Left hindlimb (tissue), 1 donor: ENCODE measurements at regions not wholly inside any gene's neighbourhood (a gene's known extent, or its start where the extent isn't known, plus 50 kb on each side); places are given as distances from the start of the nearest gene placed in this dataset.
"Not testable (repeated sequence)": the region's sequence is repeated elsewhere in the genome, so short reads cannot be mapped to it uniquely, and the experiment has no call there.

Source experiments
- DNase-seq: peaks from one replicate; pipeline ENCODE4 v3.0.0-alpha.2; 2018

DNA sequence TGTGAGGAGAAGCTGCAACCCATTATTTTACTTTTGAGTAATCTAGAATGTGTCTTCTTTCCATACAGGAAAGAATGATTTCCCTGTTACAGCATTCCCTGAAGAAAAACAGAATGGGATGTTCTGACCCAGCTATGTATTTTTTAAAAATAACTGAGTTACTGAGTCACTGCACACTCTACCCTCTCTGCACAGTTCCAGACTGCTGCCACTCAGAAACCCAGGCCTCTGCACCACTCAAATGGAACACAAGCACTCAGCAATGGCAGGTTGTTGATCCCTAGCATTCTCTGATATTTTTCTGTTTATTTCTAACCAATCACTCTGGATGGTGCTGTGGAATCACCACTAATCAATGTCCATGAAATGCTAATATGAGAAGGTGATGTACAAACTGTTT lies 1300.0 kb upstream of the FAM98A start:
- DNase-seq, result no peak

DNA sequence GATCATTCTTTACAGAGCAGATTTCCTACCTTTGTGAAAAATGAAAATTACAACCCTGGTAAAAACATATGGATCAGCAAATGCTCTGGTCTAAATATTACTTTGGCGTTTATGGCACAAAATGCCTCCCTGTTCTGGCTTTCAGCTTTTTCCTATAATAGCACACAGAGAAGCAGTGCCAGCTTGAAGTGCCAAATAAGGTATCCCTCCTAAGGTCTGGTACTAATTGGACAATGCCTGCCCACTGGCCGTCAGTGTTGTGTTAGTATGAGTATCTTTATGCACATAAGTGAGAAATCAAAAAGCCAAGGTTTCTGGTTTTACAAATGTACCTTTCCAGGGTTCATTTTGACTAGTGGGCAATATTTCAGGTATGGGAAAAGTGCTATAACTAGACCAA lies 1293.7 kb upstream of the FAM98A start:
- no peak for DNase-seq

DNA sequence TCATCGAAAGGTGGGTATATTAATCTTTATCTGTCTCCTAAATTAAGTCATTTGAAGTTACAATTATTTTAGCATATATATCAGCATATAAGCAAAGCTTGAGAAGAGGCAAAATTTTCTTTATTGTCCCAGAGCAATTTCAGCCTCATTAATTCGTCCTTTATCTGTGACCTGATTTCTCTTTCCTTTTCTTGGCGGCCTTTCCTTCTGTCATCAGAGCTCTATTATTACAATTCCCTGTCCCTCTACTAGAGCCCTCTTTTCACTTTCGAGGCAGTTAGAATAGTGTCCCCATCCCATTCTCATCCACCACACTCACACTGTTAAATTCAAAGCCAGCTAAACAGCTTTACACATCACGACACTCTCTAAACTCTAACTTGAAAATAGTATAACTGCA lies 1293.2 kb upstream of the FAM98A start:
- no peak for DNase-seq

DNA sequence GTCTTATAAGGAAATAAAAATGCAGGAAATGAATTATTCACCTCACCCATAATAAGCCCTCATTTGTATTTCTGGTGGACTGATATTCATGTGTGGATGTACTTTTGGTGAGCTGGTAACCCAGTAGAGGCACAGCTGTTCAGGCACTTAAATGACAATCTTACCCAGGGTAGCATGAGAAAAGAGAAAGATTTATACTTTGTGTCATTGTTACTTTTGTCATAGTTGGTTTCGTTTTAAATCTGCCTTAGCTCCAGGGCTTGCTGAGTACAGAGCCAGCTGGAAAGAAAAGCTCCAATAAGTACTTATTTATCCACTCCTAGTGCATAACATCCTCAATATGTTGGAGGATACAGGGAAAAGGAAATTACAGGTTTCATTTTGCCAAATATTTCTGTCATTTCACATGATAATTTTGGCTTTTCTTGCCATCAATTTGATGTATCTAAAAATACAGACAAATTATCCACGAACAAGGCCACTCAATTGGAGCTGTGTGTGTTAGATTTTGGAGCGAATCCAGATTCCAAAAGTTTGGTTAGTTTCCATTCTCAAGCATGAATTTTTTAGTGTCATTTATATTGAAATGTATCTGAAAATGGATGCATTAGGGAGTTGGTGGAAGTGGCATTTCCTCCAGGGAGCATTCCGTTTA lies 1276.1 kb upstream of the FAM98A start:
- no peak for DNase-seq

DNA sequence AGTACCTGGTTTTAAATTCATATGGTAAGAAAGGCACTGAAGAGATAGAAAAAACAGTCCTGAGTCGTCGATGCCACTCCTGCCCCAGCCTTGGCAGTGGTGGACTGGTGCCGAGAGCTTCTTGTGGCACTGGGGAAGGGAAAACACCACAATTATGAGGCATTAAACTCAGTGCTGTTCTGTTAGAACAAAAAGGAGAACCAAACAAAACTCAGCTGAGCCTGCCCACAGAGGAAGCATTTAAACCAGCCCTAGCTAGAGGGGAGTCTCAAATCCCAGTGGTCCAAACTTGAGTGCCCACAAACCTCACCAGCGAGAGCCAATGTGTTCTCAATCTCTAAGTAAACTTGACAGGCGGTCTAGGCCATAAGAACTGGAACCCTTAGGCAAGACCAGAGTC lies 1254.5 kb upstream of the FAM98A start:
- DNase-seq, result no peak

DNA sequence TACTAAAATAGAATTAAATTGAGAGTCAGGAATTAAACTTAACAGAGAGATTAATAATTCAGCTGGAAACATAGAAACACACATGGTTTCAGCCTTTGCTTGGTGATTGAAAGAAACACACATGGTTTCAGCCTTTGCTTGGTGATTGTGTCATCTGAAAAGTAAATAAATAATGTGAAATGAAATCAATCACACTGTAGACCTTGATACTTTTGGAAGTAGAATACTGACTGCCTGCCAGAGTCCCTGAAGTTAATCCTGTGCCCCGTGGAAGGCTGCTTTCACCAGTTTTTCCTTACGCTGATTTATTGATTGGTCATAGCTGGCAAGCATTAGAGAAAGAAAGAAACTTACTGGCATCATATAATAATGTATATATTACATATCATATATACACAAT lies 1252.7 kb upstream of the FAM98A start:
- no peak for DNase-seq

DNA sequence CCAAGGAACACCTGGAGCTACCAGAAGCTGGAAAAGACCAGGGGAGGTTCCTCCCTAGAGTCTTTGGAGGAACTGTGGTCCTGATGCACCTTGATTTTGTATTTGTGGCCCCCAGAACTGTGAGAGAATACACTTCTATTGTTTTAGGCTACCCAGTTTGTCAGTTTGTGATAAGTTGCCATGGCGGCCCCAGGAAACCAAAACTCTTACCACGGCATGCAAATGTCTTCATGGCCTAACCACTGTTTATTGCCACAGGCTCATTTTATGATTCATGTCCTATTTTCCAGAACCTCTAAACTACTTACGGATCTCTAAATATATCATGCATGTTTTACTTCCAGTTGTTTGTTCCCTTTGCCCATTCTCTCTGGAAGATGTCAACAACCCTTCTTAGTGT lies 1250.7 kb upstream of the FAM98A start:
- DNase-seq, result no peak

DNA sequence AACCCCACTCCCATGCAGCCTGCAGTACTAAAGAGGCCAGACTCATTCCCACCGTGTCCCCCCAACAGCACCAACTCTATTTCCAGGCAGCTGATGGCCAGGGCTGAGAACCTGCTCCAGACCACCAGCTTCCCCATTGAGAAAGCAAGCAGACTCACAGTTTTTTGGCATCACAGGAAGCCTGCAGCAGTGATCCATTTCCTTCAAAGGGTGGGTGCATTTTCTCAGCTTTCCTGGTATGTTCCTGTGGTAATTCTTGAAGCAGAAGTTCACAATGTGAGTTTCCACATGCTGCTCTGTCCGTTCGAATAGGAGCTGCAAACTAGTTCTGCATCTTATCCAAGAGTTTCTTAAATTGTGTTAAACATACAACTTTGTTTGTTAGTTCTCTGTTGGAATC lies 1249.6 kb upstream of the FAM98A start:
- no peak for DNase-seq

DNA sequence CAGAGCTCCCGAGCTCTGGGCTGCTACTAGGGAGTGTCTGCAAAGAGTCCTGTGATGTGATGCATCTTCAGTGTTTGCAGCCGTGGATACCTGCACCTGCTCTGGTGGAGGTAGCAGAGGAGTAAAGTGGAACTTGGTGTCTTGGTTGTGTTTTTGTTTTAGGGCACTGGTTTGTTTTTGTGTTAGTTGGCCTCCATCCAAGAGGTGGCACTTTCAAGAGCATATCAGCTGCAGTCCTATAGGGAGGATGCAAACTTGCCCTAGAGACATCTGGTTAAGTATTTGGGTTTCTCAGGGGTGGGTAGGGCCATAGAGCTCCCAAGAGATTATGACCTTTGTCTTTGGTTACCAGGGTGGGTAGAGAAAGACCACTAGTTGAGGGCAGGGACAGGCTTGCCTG lies 1249.0 kb upstream of the FAM98A start:
- DNase-seq, result no peak

DNA sequence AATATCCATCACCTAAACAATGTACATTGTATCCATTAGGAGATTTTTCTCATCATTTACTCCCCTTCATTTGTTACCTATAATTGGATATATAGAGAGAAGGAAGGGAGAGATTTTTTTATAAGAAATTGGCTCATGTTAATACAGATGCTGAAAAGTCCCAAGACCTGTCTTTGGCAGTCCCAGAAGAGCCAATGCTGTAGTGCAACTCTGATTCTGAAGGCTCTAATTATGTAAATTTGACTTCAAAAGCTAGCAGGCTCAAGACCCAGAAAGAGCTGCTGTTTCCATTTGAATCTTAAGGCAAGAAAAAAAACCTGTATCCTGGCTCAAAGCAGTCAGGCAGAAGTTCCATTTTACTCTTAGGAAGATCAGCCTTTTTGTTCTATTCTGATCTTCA lies 1245.5 kb upstream of the FAM98A start:
- DNase-seq, result no peak

DNA sequence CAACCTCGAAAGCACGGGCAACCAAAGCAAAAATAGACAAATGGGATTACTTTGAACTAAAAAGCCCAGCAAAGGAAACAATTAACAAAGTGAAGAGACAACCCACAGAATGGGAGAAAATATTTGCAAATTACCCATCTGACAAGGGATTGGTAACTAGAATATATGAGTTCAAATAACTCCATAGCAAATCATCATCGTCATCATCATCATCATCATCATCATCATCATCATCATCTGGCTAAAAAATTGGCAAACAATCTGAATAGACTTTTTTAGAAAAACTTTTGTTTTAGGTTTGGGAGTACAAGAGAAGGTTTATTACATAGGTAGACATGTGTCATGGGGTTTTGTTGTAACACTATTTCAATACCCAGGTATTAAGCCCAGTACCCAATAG lies 1239.3 kb upstream of the FAM98A start:
- no peak for DNase-seq

DNA sequence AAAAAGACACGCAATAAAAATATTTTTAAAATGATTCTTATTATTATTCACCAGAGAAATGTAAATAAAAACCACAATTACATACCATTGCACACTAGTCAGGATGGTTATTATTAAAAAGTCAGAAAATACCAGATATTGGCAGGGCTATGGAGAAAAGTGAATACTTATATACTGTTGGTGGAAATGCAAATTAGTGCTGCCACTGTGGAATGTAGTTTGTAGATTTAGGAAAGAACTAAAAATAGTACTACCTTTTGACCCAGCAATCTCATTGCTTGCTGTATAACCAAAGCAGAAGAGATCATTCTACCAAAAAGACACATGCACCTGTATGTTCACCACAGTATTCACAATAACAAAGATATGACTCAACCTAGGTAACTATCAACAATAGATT lies 1237.3 kb upstream of the FAM98A start:
- DNase-seq, result no peak

DNA sequence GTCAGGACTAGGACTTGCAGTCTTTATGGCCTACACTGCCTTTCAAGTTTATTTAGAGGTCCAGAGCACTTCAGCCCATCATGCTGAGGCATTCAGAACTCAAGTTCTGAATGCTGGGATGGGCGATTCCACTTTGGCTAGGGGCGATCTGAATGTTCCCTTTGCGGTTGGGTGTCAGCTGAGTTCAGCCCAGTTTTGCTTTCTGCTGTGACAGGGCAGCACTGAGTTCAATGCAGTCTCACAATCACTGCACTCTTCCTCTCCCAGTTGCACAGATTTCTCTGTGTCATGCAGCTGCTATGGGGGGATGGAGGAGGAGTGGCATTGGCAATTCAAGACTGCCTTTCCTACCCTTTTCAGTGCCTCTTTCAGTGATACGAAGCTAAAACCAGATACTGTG lies 1232.0 kb upstream of the FAM98A start:
- no peak for DNase-seq

DNA sequence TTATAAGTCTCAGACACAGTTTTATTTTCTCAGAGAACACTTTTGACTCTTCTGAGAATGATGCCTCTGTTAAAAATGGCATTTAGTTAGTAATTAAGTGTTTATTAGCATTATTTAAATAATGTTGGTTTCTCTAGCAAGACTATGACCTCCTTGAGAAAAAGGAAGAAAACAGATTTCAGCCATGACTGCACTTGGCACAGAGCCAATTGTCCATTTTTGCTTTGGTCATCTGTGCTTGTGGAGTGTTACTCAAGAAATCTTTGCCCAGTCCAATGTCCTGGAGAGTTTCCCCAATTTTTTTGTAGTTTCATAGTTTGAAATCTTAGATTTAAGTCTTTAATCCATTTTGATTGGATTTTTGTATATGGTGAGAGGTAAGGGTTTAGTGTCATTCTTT lies 1229.4 kb upstream of the FAM98A start:
- DNase-seq, result no peak

DNA sequence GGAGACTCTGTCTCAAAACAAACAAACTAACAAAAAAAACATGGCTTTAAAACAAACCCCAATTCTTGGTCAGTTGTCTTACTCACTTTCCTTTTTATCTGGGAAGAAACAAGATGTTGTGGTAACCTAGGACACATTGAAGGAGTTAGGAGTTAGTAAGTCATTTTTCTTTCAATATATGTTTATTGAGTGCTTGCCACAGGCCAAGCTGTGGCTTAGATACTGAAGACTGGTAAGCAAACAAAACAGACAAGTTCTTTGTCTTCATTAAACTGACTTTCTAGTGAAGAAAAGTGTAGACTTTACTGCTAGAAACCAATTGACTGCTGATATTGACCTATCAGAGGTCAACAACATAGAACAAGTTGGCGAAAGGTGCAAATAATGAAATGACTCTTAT lies 1228.3 kb upstream of the FAM98A start:
- no peak for DNase-seq

DNA sequence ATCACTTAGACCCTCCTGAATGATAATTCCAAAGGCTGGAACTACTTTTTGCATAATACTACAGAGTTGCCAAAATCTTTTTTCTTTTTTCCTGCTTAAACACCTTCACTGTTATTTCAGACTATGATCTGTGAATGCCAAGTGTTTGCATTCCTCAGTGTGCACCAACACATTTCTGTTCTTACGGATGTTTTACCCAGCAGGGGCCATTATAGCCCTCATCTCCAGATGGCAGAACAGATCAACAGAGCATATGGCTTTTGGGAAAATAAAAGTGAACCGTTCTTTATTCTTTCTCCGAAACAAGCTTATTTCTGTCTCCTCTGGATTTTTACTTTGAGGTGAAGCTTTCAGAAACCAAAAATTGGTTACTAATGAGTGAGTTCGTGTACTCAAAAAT lies 1226.6 kb upstream of the FAM98A start:
- no peak for DNase-seq

DNA sequence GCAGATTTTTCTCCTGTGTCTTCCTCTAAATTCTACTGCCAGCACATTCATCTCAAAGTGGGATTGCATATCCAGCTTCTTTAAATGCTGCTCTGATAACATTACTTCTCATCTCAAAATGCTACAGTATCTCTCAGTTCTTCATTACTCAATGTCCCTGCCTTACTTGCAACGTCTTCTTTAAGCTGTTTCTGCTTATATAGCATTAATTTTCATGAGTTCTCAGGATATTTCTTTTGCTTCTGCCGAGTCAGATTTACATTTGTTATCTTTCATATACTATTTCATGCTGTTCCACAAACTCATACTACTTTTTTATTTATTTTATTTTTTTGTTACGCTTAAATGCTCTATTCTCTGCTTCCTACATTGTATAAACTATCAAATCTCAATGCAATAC lies 1223.5 kb upstream of the FAM98A start:
- DNase-seq, result no peak

DNA sequence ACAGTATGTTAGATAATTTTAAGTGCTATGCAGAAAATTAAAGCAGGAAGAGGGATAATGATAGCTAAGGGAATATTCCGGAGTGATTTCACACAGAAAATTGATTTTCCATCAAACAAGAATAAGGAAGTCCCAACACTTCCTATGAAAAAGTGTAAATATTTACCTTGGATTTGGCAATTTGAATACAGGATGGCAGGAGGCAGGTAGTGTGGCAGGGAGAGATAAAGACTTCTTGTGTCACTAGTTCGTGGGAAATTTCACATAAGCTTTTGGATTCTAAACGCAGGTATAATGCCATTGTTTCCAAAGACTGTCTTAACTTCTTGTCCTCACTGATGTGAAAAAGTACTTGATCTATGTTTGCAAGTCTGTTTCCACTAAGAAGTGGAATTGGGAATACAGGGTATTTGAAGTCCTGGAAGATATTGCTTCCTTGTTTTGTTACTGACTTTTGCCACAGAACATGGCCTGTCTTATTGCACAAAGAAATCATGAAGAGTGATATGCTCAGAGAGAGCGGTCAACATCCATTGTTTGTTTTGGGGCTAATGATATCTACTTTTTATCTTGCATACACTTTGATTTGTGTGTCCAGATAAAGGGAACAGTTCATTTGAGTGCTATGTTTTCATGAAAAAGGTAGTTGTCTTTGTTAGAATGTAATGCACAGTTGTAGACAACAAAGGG lies 1216.1 kb upstream of the FAM98A start:
- DNase-seq, result no peak

DNA sequence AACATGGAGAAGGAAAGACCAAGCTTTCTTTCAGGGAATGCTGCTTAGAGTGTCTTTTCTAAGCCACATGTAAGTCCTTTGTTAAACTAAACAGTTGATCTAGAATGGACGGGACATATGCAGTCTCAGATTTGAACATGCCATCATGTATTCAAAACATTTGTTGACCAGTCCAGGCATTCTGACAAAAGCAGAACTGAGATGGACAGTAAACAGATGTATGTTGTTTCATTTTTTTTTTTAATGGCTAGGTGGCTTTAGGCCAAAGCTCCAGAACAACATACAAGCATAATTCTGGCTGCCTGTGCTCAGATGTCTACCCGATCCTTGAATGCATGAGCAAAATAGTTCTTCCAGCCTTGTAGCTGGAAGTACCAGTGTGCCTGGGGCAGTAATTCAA lies 1211.4 kb upstream of the FAM98A start:
- no peak for DNase-seq

DNA sequence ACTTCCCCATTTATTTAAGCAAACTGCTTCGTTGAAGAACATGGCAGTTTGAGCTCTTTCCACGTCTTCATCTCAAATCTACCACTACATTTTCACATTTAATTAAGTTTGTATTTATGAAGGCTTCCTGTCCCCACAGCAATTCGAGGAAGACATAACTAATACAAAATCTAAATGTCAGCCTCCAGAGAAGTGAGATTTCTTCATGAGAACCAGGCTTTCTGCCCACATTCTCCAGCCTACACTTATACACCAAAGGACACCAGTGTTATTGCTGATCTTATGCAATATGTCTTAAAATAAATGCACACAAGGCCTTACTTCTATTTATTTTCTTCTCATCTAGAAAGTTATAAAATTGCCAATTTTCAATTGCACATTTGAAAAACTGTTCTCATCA lies 1209.3 kb upstream of the FAM98A start:
- no peak for DNase-seq

DNA sequence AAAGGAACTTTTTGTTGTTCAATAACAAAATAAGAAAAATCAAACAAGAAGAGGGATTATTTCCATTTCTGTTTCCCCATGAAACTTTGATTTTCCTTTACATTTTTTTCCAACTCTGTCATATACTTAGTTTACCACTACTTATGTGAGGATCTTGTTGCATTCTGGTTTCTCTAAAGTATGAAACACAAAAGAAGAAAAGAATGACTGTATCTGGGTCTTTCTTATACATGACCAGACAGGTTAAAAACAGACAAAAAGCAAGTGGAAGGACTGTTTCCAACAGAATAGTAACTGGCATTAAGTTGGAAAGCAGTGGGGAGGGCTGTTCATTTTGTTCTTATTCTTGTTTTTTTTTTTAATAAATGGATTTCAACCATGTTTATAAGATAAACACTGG lies 1207.8 kb upstream of the FAM98A start:
- no peak for DNase-seq

DNA sequence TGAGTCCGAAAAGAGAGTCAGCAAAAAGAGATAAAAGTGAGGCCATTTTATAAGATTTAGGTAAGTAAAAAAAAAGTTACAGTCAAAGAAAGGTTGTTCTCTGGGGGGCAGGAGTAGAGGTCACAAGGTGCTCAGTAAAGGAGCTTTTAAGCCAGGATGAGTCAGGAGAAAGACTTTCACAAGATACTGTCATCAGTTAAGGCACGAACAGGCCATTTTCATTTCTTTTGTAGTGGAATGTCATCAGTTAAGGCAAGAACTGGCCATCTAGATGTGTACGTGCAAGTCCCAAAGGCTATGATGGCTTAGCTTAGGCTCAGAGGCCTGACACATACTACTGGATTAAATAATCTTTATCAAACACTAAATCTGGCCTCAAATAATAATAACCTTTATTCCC lies 1207.3 kb upstream of the FAM98A start:
- no peak for DNase-seq

DNA sequence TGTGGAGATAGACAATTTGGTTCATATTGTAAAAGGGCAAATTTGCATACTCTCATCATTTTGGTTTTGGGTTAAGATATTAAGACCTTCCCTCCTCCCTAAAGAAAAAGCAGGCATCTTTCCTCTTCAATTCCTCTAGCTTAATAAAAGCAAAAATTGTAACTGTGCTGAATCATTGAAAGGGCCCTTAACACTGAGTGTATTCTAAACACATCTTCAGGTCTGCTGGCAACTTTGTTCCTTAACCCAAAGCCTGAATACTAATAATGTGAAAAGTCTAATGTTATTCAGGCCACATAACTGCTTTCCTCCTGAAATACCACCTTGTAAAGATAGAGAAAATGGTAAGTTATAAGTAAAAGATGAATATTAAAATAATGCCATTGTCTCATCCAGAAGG lies 1200.5 kb upstream of the FAM98A start:
- DNase-seq, result no peak

DNA sequence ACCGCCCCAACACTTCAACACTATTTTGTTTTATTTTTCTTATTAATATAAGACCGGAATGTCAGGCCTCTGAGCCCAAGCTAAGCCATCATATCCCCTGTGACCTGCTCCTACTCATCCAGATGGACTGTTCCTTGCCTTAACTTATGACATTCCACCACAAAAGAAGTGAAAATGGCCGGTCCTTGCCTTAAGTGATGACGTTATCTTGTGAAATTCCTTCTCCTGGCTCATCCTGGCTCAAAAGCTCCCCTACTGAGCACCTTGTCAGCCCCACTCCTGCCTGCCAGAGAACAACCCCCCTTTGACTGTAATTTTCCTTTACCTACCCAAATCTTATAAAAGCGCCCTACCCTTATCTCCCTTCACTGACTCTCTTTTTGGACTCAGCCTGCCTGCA lies 1196.5 kb upstream of the FAM98A start:
- not testable (repeated sequence) for DNase-seq

DNA sequence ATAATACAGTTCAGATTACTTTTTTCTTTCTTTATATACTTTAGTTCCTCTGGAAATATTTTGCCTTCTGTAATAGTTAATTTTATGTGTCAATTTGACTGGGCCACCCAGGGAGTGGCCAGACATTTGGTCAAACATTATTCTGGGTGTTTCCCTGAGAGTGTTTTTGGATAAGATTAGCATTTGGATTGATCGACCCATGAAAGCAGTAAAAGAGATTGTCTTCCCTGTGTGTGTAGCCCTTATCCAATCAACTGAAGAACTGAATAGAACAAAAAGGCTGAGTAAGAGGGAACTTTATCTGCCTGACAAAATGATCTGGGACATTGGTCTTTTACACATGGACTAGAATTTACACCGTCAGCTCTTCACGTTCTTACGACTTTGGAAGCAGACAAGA lies 1190.1 kb upstream of the FAM98A start:
- no peak for DNase-seq
